ENCODE measurements at regions not wholly inside any gene's neighbourhood (a gene's known extent, or its start where the extent isn't known, plus 50 kb on each side); places are given as distances from the start of the nearest gene placed in this dataset.

- H3K79me2 ChIP-seq (ENCODE audit: low read length) = no peaks in the 10 kb centered on the region
- H3K4me1 ChIP-seq (ENCODE audit: low read length) = no peaks in the 10 kb centered on the region
- no peaks in the 10 kb centered on the region for H3K9me3 ChIP-seq (ENCODE audit: insufficient read depth, low read length)
- TF ChIP-seq CTCF (IDR thresholded peaks at IDR 0.05; ENCODE audit: low read depth, low read length) = no peak
- TF ChIP-seq EZH2phosphoT487 (IDR thresholded peaks at IDR 0.05; ENCODE audit: low read depth) = no peak
- no peak overlapping the region for H3K4me2 ChIP-seq (ENCODE audit: low read length)
- H3K4me3 ChIP-seq (ENCODE audit: low read length) = no peak overlapping the region
- no peak overlapping the region for H3K9ac ChIP-seq (ENCODE audit: low read length)
- no peak overlapping the region for H3K27ac ChIP-seq (ENCODE audit: low read length)
- no peak overlapping the region for H2AFZ ChIP-seq (ENCODE audit: low read depth, low read length)
- H4K20me1 ChIP-seq (ENCODE audit: insufficient read depth, low read length) = no peaks in the 10 kb centered on the region
- H3K36me3 ChIP-seq (replicated peaks; ENCODE audit: low read depth, low read length) = no peaks in the 10 kb centered on the region
- H3K27me3 ChIP-seq (ENCODE audit: low read depth, low read length) = no peaks in the 10 kb centered on the region
These were observed 455.9 kb upstream of the CNTN5 start for GRCh38 chr11:98564881-98565280.

- Histone ChIP-seq H3K27ac (ENCODE audit: low read length) (no peak overlapping the region), H3K9me3 (ENCODE audit: insufficient read depth, low read length) (no peaks in the 10 kb centered on the region), H3K4me3 (ENCODE audit: low read length) (no peak overlapping the region), H3K9ac (ENCODE audit: low read length) (no peak overlapping the region), H3K4me1 (ENCODE audit: low read length) (no peaks in the 10 kb centered on the region), H3K36me3 (replicated peaks; ENCODE audit: low read depth, low read length) (no peaks in the 10 kb centered on the region), H3K79me2 (ENCODE audit: low read length) (no peaks in the 10 kb centered on the region), H4K20me1 (ENCODE audit: insufficient read depth, low read length) (no peaks in the 10 kb centered on the region), H3K27me3 (ENCODE audit: low read depth, low read length) (no peaks in the 10 kb centered on the region), H2AFZ (ENCODE audit: low read depth, low read length) (no peak overlapping the region), H3K4me2 (ENCODE audit: low read length) (no peak overlapping the region)
- TF ChIP-seq EZH2phosphoT487 (IDR thresholded peaks at IDR 0.05; ENCODE audit: low read depth) (no peak), CTCF (IDR thresholded peaks at IDR 0.05; ENCODE audit: low read depth, low read length) (no peak)
These were observed 455.4 kb upstream of the CNTN5 start for GRCh38 chr11:98565311-98565710.

DNA sequence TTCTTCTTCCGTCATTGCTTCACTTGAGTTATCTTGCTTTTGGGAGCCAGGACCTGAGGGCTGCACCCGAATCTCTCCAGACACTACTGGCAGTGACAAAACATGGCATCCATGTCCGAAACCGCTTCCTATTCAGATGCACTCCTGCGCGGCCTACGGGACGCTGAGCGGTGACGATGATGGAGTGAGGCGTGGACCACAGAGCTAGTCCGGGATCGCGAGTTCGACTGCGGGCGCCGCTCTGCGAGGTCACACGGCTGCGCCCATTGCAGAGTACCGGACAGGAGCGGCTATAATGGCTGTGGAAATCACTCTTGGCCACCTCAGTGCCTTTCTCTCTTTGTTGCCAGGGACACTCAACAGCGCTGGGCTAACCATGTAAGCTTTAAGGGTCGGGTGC lies 453.8 kb upstream of the CNTN5 start:
- Histone ChIP-seq H2AFZ (ENCODE audit: low read depth, low read length) (no peak overlapping the region), H3K27me3 (ENCODE audit: low read depth, low read length) (no peaks in the 10 kb centered on the region), H3K4me3 (ENCODE audit: low read length) (no peak overlapping the region), H3K9ac (ENCODE audit: low read length) (no peak overlapping the region), H4K20me1 (ENCODE audit: insufficient read depth, low read length) (no peaks in the 10 kb centered on the region), H3K4me1 (ENCODE audit: low read length) (no peaks in the 10 kb centered on the region), H3K36me3 (replicated peaks; ENCODE audit: low read depth, low read length) (no peaks in the 10 kb centered on the region), H3K27ac (ENCODE audit: low read length) (no peak overlapping the region), H3K9me3 (ENCODE audit: insufficient read depth, low read length) (no peaks in the 10 kb centered on the region), H3K79me2 (ENCODE audit: low read length) (no peaks in the 10 kb centered on the region), H3K4me2 (ENCODE audit: low read length) (no peak overlapping the region)
- TF ChIP-seq EZH2phosphoT487 (IDR thresholded peaks at IDR 0.05; ENCODE audit: low read depth) (no peak), CTCF (IDR thresholded peaks at IDR 0.05; ENCODE audit: low read depth, low read length) (no peak)

GRCh38 chr11:98568013-98568412 lies 452.7 kb upstream of the CNTN5 start:
- no peaks in the 10 kb centered on the region for H3K27me3 ChIP-seq (ENCODE audit: low read depth, low read length)
- H3K4me1 ChIP-seq (ENCODE audit: low read length) = peaks cover 6% of the 10 kb centered on the region
- H3K4me3 ChIP-seq (ENCODE audit: low read length) = no peak overlapping the region
- H2AFZ ChIP-seq (ENCODE audit: low read depth, low read length) = no peak overlapping the region
- no peak overlapping the region for H3K4me2 ChIP-seq (ENCODE audit: low read length)
- H3K36me3 ChIP-seq (replicated peaks; ENCODE audit: low read depth, low read length) = no peaks in the 10 kb centered on the region
- H3K9me3 ChIP-seq (ENCODE audit: insufficient read depth, low read length) = no peaks in the 10 kb centered on the region
- no peak for TF ChIP-seq CTCF (IDR thresholded peaks at IDR 0.05; ENCODE audit: low read depth, low read length)
- no peak for TF ChIP-seq EZH2phosphoT487 (IDR thresholded peaks at IDR 0.05; ENCODE audit: low read depth)
- H4K20me1 ChIP-seq (ENCODE audit: insufficient read depth, low read length) = no peaks in the 10 kb centered on the region
- H3K27ac ChIP-seq (ENCODE audit: low read length) = no peak overlapping the region
- no peak overlapping the region for H3K9ac ChIP-seq (ENCODE audit: low read length)
- no peaks in the 10 kb centered on the region for H3K79me2 ChIP-seq (ENCODE audit: low read length)

All from OCI-LY3 (cell line).